ENCODE measurements at regions not wholly inside any gene's neighbourhood (a gene's known extent, or its start where the extent isn't known, plus 50 kb on each side); places are given as distances from the start of the nearest gene placed in this dataset.

- DNase-seq (ENCODE audit: low read depth in 3 of 3, low spot score in 1 of 3) = no peak
Observed at GRCh38 chr6:139920027-139920775, 545.8 kb upstream of the CITED2 start.

DNA sequence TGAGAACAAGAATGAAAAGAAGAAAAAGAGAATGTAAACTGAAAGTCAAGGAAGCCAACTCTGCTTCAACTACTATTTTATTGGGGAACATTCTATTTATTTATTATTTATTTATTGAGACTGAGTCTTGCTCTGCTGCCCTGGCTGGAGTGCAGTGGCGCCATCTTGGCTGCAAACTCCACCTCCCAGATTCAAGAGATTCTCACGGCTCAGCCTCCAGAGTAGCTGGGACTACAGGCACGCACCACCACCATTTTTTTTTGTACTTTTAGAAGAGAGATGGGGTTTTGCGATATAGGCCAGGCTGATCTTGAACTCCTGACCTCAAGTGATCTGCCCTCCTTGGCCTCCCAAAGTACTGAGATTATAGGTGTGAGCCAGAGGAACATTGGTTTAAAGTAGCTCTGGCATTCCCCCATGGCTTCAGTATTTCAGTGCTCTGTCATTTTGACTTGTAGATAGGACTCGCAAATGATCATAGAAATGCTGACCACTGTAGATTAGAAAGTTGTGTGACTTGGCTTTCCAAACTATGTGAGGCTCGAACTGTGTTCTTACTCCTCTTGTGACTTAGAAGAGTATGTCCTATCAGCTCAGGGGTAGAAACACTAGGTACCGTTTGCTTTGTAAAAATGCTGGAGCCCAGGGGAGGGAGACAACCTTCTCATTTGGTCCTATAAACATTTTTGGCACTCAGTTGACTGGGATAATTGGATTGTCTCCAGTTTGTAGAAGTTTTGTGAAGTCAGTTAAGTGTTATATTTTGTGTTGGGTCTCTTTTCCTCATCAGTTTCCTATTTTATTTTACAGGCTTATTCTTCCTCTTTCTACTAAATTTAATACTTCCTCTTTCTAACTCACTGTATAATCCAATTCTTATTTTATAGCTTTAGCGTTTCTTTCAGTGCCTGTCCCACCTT, 544.9 kb upstream of the CITED2 start:
- DNase-seq (ENCODE audit: low read depth in 3 of 3, low spot score in 1 of 3) = no peak

- DNase-seq (ENCODE audit: low read depth in 3 of 3, low spot score in 1 of 3) = no peak
Observed at GRCh38 chr6:139917951-139918630, 543.6 kb upstream of the CITED2 start.

- no peak for DNase-seq (ENCODE audit: low read depth in 3 of 3, low spot score in 1 of 3)
Observed at GRCh38 chr6:139914910-139915309, 540.5 kb upstream of the CITED2 start.

- DNase-seq (ENCODE audit: low read depth in 3 of 3, low spot score in 1 of 3) = no peak
Observed at GRCh38 chr6:139912735-139913400, 538.4 kb upstream of the CITED2 start.

- no peak for DNase-seq (ENCODE audit: low read depth in 3 of 3, low spot score in 1 of 3)
Observed at GRCh38 chr6:139909992-139910391, 535.5 kb upstream of the CITED2 start.

DNA sequence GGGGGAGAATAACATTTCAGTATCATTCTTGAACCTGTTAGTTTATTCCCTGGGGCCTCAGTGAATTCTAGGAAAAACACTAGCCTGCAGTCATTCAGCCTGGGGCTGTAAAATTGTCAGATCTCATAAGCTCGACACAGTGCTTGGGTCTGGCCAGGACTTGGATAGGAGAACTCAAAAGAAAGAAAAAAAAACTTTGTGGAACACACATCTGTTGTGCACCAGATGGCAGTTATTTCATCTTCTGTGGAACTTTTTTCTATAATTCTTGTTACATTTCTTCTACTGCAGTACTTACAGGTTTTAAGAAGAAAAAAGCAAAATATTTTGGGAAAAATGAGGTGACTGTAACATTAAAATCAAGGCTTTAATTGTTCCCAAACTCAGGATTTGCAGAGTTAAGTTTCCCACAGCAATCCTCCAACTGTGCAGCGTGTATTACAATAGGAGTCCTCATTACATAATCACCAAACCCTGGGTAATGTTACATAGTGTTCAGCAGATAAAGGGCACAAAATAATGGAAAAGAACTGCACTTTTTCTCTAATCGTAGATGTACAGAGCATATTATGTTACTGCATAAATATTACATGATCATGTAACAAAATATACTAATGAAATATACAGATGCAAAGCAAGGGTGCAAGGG, 531.1 kb upstream of the CITED2 start:
- DNase-seq (ENCODE audit: low read depth in 3 of 3, low spot score in 1 of 3) = no peak

- no peak for DNase-seq (ENCODE audit: low read depth in 3 of 3, low spot score in 1 of 3)
Observed at GRCh38 chr6:139904568-139904967, 530.1 kb upstream of the CITED2 start.

- no peak for DNase-seq (ENCODE audit: low read depth in 3 of 3, low spot score in 1 of 3)
Observed at GRCh38 chr6:139904158-139904533, 529.7 kb upstream of the CITED2 start.

DNA sequence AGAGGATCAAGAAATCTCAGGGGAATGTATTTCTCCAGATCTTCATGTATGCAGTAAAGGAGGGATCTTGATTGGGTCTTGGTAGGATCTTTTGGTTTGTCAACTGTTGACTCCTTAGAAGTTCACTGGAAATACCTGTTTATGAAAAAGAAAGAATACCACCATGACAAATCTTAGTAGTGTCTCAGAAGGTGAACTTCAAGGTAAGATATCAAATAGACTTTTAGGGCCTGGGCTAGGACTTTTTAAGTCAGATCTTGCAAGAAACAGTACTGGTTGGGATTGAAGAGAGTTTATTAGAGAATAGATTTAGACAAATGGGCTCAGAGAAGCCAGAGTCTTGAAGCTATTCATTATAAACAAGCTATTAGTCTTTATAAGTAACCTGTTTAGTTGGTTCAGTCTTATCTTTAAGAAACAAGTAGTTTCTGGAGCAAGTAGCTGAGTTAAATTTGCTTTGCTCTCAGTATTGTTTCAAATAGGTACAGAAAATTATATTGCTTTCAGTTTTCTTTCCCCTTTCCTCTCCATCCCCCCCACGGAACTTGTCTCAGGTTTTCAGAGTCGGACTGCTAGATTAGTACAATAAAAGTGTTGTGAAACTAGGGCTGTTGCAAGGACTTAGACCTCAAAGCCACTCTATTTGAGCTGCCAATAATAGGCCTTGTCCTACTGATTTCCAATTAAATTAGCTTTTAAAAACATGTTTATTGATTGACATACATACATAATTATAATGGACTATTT, 529.1 kb upstream of the CITED2 start:
- no peak for DNase-seq (ENCODE audit: low read depth in 3 of 3, low spot score in 1 of 3)

DNA sequence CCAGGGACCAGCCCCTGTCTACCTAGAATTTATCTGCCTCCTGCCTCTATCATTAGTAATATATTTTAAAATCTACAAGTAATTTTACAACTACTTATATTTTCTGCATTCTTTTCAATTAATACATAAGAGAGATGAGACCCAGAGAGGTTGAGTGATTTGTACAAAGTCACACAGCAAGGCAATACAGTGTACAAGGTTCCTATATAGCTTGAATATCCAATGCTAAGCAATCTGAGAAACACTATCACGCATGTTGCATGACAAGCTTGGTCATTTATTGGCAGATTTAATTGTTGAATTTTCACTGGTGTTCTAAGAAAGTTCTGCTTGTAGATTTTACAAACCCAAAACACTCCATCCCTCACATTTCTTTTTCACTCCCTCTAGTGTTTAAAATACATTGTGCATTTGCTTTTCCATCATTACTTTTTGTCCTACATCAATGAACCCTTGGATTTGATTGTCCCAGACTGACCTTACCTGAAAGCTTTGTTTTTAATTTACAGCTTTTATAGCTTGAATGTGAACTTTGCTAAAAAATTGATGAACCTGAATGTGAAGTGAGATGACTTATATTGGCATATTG, 520.9 kb upstream of the CITED2 start:
- DNase-seq (ENCODE audit: low read depth in 3 of 3, low spot score in 1 of 3) = no peak

DNA sequence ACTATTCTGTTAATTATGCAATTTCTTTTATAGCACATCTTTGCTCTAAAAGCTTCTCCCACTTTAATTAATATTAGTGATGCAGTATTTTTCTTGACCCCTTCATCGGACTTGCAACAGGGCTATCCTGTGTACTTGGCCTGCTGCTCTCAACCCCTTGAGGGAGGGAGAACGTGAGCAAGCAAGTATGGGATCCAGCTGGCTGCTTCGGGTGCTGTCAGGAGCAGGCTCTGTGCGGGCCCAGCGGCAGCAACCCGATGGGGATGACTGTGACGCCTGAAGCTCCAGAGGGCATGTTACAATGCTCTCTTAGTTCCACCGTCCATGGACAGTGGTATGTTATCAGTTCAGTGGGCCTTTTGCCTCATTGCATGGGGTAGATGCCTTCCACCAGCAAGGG, 519.8 kb upstream of the CITED2 start:
- no peak for DNase-seq (ENCODE audit: low read depth in 3 of 3, low spot score in 1 of 3)

DNA sequence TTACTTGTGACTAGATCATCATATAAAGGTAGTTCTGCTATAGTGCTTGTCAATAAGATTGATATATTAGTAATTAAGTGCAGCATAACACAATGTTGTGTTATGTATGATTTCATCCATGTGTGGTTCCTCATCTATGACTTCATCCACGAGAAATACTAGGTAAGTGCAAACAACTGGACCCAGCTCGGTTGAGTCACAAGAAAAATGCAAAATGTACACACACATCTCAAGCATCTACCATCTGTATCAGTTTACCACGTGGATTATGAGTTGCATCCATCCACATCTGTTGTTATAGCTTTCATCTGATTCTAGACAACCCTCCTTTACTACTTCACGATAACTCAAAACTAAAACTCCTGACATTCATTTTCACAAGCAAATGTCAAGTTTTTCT, 517.0 kb upstream of the CITED2 start:
- no peak for DNase-seq (ENCODE audit: low read depth in 3 of 3, low spot score in 1 of 3)

- no peak for DNase-seq (ENCODE audit: low read depth in 3 of 3, low spot score in 1 of 3)
Observed at GRCh38 chr6:139888681-139889122, 514.3 kb upstream of the CITED2 start.

DNA sequence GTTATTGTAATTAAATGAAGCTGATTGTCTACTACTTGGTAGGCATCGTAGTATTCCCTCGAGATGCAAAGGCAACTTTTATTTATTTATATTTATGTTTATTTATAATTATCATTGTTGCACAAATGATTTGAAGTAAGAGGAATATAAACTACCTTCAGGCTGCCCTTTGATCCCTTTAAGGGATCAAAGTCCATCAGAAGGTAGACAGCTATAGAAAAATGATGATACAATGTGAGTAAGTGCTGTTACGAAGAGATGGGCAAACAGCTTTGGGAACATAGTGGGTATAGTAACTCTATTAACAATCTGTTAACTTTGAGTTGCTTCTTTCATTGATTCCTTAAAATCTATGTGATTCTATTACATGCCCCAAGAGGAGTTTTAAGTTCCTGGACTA, 512.8 kb upstream of the CITED2 start:
- DNase-seq (ENCODE audit: low read depth in 3 of 3, low spot score in 1 of 3) = no peak

DNA sequence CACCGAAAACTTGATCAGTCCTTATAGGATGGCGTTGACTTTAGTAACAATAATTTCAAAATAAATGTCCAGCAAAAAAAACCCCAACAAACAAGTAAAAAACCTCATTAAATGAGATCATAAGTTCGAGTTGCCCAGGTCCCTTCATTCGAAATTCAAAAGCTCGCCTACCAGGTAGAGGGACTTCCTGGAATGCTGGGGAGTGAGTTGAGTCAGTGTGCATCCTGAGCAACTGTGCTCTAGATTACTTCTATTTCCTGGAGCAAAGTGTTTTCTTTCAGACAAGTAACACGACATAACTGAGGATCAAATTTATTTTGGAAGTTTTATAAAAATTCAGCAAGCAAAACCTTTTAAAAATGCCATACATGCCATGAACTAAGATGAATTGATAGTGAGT, 511.9 kb upstream of the CITED2 start:
- DNase-seq (ENCODE audit: low read depth in 3 of 3, low spot score in 1 of 3) = no peak

DNA sequence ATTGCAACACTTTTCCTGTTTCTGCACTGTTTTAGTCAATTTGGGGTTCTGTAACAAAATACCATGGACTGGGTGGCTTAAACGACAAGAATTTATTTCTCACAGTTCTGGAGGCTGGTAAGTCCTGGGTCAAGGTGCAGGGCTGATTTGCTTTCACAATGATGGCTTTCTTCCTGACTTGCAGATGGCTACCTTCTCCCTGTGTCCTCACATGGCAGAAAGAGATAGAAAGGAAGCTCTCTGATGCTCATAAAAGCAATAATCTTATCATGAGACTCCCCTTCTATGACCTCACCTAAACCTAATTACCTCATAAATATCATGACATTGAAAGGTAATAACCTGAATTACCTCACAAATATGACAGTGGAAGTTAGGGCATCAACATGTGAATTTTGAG, 511.5 kb upstream of the CITED2 start:
- DNase-seq (ENCODE audit: low read depth in 3 of 3, low spot score in 1 of 3) = no peak

- DNase-seq (ENCODE audit: low read depth in 3 of 3, low spot score in 1 of 3) = no peak
Observed at GRCh38 chr6:139883776-139884175, 509.3 kb upstream of the CITED2 start.

DNA sequence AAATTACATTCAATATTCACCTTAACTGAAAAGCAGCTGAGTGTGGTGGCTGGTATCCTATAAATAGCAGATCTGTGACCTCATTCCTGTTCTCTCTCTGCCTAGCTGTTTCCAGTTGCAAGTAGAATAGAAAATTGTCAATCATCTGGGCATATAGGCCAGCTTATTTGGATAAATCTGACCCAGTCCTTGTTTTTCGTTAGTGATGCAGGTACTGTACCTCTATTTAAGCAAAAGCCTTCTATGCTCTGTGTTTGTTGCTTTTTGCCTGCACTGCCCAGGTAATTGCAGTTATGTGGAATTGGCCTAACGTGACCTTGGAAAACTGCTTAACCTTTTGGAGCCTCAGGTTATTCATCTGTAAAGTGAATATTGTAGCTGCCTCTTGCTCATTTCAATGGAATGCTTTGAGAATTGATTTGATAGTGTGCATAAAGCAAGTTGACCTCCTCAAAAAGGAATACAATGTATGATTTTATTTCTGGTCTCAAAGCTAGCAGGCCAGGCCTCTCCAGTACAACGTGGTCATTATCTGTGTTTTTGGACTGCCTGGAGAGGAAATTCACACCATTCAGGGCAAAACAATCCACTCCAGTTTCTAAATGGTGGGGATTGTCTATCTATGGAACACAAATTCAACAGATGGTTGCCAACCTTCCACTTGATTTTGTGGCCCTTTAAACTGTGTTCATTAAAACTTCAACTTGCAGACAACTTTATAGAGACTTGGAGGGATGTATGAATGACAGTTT, 508.7 kb upstream of the CITED2 start:
- DNase-seq (ENCODE audit: low read depth in 3 of 3, low spot score in 1 of 3) = no peak
